HG03060 (cell line): ENCODE measurements at regions not wholly inside any gene's neighbourhood (a gene's known extent, or its start where the extent isn't known, plus 50 kb on each side); places are given as distances from the start of the nearest gene placed in this dataset.
A peak's percentile ranks its signal among the peaks of the same experiment; 100 is the strongest.

Experiments used
- ATAC-seq: cut with Tn5 transposase; IDR thresholded peaks from one replicate; pipeline ENCODE4 v1.9.1; 2021; ENCODE audit warnings: low read depth, moderate number of reproducible peaks; ENCODE audit not compliant: unreplicated experiment

DNA sequence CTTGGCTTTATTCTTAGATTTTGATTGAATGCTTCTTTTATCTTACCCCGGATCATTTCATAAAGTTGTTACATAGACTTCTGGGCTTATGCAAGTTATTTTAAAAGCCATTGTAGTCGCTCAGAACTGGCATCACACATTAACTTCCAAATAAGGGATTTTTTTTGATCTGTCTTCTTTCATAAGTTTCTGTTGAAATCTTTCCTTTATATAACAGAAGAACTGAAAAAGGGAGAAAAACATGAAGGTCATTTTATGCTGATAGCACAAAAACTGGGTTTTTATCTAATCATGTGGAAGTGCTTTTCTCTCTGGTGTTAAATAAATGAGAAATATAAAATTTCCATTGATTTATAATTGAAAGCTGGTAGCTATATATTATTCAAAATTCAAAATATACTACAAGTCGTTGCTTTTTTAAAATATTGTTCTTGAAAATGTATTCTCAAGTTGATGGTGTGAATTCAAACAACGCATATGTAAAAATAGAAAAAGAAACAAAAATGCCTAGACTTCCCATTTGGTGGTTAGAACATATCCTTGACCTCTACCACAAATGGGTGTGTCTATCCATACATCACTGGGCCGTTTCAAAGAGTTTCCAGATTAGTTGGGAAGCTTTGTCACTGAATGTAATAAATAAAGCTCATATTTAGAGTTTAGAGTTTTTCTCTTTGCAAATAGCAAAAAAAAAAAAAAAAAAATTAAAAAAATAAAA, 258.3 kb upstream of the ZPLD1 start:
- no peak for ATAC-seq

DNA sequence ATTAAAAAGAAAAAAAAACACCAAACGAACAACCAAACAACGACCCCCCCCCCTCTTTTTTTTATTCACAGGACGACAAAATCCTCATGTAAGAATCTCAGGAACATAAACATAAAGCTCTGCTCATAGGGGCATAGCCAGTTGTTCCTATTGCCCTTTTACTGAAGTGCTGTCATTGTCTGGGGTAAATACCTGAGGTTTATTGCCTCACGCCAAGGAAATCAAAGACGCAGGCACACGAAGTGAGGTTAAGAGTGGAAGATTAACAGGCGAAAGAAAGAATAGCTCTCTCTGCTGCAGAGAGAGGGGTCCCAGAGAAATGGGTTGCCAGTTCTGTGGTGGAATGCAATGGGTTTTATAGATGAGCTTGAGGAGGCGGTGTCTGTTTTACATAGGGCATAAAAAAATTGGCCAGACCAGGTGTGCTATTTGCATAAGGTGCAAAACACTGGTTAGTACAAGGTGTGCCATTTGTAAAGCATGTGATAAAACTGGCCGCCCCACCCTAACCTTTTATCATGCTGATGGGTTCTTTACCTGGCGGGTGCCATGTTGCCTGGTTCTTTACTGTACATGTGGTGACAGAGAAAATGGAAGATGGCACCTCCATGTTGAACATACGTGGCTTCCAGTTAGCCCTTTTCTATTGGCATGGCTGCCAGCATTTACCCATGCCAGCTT, 257.6 kb upstream of the ZPLD1 start:
- ATAC-seq: no peak

DNA sequence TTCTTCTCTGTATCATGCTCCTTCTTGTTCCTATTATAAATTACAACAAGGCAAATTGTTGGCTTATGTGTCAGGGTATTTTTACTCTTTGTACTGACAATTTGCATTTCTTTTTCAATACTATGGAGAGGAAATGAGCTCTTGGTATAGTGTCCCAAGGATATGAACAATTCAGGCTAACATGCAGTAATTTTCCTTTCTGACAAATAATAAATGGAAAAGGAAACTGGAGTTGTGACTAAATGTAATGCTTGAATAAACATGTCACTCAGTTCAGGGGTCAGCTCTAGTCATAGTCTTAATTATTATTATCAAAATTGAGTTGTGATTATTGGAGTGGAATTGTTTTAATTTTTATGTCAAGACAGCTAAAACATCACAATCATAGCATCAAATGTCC, 256.0 kb upstream of the ZPLD1 start:
- no peak for ATAC-seq

DNA sequence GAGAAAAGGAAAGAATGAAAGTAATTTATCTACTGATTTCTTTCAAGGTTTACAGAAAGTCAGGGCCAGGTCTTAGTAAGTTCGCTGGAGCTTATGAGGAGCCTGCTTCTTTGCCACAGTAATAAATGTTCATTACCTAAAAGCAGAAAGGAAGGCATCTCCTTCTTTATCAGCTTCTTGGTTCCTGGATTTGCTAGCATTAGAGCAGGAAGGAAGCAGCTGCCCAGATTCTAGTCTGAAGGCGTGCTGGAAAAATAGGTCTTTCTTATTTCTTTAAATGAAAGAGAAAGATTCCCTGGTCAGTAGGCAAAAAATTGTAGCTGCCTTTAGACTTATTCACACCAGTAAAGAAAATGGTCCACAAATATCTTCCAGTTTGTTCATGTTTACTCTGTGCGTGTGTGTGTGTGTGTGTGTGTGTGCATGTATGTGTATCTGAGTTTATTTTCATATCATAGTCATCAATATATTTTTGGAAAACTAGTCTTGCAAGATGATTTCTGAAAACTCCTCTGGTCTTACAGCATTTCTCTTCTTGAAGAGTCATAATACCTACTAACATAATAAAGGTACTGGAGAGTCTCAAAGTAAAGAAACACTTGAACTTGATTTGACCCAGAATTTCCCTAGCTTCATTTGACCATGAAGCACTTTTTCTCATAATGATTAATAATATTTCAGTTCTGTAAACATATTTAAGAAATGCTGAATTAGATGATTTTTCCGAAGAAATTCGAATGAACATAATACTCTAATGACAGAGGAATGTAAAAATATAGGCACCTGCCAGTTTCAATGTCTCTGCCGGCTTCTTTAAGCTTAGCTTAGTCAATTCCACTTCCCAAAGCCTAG, 255.3 kb upstream of the ZPLD1 start:
- ATAC-seq: peak; percentile 61

DNA sequence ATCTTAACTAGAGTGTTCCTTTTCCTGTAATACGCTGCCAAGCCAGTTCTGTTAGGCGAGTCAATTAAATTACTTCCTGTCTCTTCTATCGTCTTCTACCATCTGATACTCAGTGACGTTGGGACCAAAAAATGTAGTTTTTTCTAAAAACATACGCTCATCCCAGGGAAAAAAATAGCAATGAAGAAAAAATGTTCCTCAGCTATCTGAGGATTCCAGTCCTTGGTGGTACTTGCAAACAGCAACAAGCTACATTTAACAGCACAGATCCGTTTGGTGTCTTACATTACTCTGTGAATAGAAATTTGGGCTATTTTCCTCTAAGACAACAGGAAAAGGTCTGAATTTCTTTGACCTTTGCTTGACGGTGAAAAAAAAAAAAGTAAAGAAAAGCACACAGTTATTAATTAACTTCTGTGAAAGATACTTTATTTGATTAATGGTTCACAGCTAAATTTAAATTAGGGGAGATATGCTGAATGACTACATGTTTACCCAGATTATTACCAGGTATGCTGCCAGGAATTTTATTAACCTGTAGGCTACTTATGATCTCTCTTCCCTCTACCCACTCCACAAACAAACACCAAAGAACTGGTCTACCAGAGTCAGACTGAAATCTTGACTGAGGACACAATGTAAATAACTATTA, 254.4 kb upstream of the ZPLD1 start:
- no peak for ATAC-seq

DNA sequence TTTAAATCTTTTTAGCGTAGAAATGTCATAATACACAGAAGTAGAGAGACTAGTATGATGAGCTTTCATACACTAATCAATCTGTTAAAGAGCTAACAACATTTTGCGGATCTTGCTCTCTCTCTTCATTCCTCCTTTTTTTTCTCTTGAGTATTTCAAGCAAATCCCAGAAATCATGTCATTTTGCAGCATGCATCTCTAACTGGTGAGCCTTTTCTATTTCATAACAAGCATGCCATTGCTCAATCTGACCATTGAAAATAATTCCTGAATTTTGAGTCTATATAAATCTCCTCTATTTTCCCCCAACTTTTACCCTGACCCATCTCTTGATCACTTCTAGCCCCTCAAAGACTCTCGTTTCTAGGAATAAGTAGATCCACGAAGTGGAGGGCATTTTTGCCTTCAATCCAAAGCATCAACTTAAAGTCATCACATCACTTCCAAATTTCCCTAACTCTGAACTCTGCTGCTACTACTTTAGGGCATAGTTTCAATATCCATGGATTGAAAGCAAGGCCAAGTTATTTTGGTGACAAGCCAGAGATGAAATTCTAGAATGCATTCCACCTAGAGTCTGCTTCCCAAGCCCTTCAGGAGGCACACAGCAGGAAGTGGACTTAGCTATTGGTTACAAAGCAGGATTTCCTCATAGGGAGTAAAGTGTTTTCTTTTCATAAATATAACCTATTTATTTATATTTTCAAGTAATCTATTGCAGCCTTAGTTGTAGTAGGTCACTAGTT, 253.5 kb upstream of the ZPLD1 start:
- ATAC-seq: no peak

DNA sequence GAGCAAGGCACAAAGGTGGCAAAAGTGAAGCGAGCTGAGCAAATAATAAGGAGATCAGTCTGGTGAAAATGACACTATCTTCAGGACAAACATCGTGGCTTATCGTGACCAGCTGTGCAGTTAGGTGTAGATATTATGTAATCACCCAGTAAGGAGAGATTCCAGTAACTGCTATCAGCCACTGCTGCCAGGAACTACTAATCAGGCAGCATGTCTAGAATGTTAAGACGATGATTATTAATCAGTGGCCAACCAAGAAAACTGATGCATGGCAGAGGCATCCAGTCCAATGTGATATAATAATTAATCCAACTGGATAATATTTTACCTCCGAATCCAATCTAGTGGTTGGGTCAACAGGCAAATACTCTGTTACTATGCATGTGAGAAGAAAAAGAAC, 252.7 kb upstream of the ZPLD1 start:
- ATAC-seq: no peak

DNA sequence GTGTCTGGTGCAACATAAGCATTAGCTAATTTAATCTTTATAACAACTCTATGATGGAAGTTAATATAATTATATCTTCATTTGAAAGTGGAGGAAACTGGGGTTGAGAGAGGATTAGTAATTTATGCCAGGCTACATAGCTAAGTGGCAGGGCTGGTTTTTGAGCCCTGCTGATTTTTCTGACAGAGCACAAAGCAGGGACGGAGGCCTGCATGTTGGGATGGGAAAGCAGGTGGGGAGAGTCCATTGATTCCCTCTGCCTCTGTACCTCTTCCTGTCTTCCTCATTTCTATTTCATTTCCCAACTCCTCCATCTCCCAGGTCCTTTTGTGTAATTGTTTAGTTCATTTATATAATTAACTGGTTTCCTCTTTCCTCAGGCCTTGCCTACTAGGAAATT, 251.6 kb upstream of the ZPLD1 start:
- ATAC-seq: no peak

DNA sequence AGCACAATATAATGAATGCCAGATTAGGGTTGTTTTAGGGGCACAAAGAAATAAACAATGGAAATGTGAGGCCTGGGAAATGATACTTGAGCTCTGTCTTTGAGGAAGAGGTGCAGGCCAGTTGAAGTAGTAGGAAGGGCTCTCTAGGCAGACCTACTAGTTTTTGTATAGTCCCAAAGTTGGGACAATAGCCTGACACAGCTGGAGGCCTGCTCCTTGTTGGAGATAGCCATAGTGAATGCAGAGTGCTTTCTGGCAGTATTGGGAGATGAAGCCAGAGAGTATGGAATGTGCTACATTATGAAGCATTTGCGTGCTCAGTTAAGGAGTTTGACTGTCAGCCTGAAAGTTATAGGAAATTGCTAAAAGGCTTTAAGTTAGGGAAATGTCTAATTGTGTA, 251.2 kb upstream of the ZPLD1 start:
- ATAC-seq: no peak

DNA sequence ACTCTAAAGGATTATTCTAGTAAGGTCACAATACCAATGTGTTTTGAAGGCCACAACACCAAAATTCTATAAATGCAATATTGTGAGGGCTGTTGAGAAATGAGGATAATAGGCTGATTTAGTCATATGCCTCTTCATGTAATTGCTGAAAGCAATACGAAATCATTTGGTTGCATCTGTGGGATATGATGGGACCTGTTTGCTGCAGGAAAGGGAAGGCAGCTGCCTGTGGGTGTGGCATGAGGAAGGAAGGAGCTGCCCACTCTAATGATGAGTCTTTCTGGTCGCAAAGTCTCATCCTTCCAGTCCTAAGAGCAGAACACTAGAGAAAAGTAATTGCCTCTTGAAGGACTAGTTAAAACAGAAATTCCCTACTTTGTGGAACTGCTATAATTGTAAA, 245.3 kb upstream of the ZPLD1 start:
- ATAC-seq: no peak

DNA sequence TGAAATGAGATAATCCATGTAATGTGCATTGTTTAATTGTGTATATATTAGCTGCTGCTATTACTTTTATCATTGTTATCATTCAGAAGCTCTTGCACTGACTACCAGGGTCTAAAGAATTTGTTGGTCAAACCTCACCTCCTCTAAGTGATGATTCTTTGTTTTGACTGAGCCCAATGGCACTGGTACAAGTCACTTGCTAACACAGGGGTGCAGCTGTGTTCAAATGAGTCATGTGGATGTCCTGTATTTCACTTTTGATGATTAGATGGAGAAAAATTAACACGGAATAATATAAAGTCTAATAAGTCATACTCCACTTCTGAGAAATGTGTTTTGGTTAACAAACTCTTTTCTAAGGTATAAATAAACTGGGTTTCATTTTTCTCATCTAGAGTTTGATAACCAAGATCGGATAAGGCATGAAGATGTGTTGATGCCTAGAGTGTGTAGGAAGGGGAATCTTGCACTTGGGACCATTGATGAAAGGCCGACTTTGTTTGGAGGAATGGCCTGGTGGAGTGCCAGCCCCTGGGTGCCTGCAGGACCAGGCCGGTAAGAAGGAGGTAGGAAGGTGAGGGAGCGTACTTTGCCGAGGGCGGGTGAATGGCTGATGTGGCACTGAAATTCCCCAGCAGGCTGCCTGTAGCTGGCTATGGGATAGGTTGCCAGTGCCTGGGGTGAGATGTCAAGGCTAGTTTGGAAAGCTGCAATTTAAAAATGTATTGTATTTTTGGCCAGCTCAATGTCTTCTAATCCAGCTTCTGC, 244.7 kb upstream of the ZPLD1 start:
- ATAC-seq: no peak

DNA sequence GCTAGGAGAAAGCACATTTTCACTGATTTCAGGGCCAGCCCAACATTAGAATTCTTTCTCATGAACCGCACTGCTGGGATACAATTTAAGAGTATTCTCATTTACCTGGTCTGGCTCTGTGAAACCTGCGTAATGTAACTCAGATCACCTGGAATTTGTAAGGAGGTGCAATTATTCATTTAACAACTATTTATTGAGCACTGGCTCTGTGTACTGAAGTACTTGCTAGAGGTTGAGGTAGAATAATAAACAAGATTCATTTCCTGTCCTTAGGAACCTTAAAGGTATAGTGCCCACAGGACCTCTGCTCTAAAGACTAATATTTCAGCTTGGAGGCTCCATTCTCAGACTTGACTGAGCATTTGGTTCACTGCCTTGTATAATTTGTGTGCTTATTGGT, 242.2 kb upstream of the ZPLD1 start:
- ATAC-seq: no peak

DNA sequence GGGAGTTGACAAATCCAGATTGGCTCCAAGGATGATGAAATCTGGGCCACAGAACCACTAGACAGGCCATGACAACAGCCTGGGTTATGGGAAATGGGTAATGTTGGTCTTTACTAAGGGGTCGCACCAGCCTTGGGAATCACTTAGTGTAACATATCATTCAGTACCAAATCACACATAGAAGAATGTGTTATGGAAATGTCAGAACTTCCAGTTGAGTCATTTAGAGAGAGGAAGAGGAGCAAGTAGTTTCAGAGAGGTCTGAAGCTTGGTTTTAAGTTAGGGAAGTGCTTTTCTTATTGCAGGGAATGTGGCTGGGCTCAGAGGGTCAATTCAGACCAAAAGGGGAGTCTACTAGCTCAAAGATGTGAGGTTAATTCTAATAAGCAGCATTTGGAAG, 241.6 kb upstream of the ZPLD1 start:
- no peak for ATAC-seq

DNA sequence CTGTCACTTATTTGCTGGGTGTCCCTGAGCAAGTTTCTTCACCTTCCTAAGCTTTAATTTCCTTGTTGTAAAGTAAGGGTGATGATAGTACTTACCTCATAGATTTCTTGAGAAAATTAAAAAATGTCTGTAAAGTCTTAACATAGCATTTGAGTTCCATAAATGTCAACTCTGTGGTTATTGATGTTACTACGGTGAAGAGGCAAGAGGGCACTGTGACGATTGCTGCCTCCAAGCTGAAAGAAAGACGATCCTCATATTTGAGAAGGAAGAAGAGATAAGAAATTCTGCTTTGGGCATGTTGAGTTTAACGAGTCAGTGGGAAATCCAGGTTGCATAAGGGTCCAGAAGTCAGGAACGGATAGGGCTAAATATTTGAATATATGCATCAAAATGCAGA, 240.8 kb upstream of the ZPLD1 start:
- no peak for ATAC-seq

DNA sequence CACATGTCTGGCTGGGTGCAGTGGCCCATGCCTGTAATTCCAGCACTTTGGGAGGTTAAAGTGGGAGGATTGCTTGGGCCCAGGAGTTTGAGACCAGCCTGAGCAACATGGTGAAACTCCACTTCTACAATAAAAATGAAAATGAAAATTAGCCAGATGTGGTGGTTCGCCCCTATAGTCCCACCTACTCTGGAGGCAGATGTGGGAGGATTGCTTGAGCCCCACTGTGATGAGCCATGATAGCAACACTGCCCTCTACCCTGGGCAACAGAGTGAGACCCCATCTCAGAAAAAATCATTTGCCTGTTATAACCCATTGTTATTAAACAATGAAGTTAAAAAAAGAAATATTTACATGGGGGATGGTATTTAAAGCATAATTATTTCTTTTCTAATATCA, 240.1 kb upstream of the ZPLD1 start:
- ATAC-seq: no peak

DNA sequence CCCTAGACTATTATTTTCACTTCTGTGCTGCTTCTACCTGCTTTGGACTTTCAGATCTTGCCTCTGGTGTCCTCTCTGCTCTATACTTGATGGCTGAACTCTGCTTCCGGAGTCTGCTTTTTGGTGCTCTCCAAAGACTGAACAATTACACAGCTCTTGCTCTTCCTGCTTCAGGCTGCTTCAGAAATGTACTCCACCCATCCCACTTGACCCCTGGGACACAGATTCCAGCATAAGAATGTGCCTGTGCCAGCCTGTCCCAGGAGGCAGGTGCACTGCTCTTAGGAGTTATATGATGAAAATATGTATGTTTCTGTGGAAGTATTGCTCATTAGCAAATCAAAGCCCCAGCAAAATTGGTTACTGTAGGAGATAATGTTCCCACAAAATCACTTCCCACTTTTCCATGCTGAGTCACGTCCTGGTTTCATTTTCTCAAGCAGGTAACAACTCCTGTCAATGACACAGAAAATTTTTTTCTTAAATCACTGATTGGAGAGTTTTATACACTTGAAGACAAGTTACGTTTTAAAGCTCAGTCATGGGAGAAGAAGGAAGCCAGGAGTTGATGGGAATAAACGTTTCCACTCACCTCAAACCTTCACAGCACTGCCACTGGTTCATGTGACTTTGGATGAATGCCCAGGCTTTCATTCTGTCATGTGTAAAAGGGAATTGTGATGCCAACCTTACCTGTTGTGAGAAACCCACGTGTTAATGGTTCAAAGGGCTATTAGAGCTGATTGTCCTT, 239.4 kb upstream of the ZPLD1 start:
- no peak for ATAC-seq

DNA sequence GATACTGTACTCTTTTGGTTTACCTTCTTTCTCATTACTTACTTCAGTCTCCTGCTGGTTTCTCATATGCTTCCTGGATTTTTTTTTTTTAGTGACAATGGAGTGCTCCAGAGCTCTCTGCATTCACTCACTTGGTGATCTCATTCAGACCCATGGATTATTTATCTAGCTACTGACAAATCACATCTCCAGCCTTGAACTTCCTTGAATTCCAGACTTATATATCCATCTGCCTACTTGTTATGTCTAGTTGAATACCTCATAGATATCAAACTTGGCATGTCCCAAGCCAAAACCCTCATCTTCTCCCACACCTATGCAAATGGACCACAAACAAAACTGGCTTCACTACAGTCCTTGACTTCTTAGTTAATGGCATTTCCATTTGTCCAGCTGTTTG, 234.7 kb upstream of the ZPLD1 start:
- ATAC-seq: no peak

DNA sequence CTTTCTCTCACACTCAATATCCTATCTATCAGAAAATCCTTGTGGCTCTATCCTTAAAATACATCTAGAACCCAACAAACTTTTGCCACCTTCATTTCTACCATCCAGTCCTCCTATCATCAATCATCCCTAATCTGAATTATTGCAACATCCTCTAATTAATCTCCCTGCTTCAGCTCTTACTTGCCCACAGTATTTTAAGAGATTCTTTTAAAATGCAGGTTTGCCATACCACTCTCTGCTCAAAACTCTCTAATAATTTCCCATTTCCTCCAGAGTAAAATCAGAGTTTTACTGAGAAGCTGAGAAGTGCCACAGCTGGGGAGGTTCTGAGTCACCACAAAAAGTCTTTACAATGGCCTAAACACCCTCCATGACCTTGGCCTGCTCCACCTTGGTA, 234.3 kb upstream of the ZPLD1 start:
- no peak for ATAC-seq

DNA sequence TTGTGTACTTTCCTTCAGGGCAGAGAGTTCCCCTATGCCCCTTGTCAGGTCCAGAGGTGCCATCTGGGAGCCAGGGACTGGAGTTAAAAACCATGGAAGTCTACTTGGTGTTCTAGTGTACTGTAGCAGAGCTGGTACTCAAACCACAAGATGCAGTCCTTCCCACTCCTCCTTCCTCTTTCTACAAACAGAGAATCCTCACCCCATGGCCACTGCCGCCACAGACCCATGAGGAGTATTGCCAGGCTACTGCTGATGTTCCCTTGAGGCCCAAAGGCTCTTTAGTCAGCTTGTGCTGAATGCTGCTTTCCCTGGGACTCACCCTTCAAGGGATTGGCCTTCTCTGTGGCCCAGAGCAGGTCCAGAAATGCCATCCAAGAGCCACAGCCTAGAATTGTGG, 229.2 kb upstream of the ZPLD1 start:
- no peak for ATAC-seq
